ENCODE measurements at regions not wholly inside any gene's neighbourhood (a gene's known extent, or its start where the extent isn't known, plus 50 kb on each side); places are given as distances from the start of the nearest gene placed in this dataset.

GRCh38 chr10:128302808-128303207, 176.6 kb upstream of the MKI67 start:
- no peak for DNase-seq (ENCODE audit: low read depth)
- Histone ChIP-seq H3K27me3 (ENCODE audit: control insufficient read depth, insufficient read depth, low read length) (no peaks in the 10 kb centered on the region), H3K4me3 (ENCODE audit: low read depth, low read length) (no peak overlapping the region), H3K36me3 (ENCODE audit: control insufficient read depth, insufficient read depth, low read length) (no peaks in the 10 kb centered on the region)
- TF ChIP-seq, protein P1, sequence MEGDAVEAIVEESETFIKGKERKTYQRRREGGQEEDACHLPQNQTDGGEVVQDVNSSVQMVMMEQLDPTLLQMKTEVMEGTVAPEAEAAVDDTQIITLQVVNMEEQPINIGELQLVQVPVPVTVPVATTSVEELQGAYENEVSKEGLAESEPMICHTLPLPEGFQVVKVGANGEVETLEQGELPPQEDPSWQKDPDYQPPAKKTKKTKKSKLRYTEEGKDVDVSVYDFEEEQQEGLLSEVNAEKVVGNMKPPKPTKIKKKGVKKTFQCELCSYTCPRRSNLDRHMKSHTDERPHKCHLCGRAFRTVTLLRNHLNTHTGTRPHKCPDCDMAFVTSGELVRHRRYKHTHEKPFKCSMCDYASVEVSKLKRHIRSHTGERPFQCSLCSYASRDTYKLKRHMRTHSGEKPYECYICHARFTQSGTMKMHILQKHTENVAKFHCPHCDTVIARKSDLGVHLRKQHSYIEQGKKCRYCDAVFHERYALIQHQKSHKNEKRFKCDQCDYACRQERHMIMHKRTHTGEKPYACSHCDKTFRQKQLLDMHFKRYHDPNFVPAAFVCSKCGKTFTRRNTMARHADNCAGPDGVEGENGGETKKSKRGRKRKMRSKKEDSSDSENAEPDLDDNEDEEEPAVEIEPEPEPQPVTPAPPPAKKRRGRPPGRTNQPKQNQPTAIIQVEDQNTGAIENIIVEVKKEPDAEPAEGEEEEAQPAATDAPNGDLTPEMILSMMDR (IDR thresholded peaks at IDR 0.05; ENCODE audit: insufficient read depth, low read length, poor library complexity, severe bottlenecking), result no peak

DNA sequence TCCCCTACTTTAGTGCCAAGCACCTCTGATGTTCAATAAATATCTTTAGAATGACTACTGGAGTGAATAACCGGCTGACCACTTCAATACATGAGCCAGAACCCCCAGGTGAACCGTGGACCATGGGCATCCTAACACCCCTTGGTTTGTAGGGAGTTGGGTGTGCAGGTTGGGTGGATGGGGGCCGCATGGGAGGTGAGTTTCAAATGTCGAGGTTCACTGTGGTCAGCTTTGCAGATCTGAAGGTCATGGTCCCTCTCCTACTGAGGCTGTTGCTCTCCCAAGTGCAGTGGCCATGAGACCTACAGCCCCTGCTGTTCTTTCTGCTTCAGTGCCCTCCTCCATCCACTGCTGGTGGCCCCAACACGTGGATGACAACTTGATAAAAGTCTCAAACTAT, 178.0 kb upstream of the MKI67 start:
- TF ChIP-seq, protein P1 (IDR thresholded peaks at IDR 0.05; ENCODE audit: insufficient read depth, low read length, poor library complexity, severe bottlenecking), result no peak
- Histone ChIP-seq H3K27me3 (ENCODE audit: control insufficient read depth, insufficient read depth, low read length) (no peaks in the 10 kb centered on the region), H3K4me3 (ENCODE audit: low read depth, low read length) (no peak overlapping the region), H3K36me3 (ENCODE audit: control insufficient read depth, insufficient read depth, low read length) (no peaks in the 10 kb centered on the region)
- DNase-seq (ENCODE audit: low read depth), result no peak

DNA sequence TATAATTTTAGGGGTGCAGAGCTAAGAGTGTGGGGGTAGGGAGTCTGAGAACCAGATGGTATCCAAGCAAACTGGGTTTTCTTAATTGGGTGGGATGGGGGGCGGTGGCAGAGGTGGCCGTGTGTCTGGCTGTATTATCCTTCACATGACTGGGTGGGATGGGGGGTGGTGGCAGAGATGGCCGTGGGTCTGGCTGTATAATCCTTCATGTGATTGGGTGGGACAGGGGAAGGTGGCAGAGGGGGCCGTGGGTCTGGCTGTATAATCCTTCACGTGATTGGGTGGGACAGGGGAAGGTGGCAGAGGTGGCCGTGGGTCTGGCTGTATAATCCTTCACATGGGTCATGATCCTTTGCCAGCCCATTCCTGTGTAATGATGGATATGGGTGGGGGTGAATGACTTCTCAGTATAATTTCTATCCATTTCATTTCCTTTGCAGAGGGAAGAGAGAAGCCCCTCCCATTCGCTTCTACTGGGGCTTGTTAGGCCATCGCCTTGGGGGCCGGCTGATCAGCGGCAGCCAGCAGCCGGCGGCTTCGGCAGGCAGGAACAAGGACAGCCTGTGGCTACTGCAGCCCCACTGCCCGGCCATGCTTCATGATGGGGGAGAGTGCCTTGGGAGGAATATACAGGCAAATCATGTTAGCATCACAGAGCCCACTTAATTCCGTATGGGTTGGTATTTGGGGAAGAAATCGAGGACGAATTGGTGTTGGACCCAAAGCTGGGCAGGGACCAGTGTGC, 179.6 kb upstream of the MKI67 start:
- no peak overlapping the region for H3K4me3 ChIP-seq (ENCODE audit: low read depth, low read length)
- TF ChIP-seq, protein P1 (IDR thresholded peaks at IDR 0.05; ENCODE audit: insufficient read depth, low read length, poor library complexity, severe bottlenecking), result no peak
- no peaks in the 10 kb centered on the region for H3K36me3 ChIP-seq (ENCODE audit: control insufficient read depth, insufficient read depth, low read length)
- H3K27me3 ChIP-seq (ENCODE audit: control insufficient read depth, insufficient read depth, low read length), result no peaks in the 10 kb centered on the region
- no peak for DNase-seq (ENCODE audit: low read depth)

DNA sequence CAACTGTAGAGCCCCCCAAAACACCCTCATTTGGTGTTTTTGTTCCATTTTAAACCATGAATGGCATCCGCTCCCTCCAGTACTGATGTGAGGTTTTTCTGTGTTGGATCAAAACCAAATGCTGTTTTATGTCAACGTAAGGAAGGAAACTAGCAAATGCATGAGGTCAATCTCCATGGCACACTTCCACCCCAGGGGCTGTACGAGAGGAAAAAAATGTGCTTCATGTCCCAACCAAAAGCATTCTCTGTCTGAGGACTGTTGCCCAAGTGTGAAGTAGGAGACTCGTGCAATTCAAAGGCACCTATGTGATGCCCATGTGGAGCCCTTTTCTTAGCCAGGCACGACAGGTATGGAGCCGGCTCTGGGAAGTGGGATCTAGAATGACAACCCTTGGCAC, 180.3 kb upstream of the MKI67 start:
- TF ChIP-seq, protein P1 (IDR thresholded peaks at IDR 0.05; ENCODE audit: insufficient read depth, low read length, poor library complexity, severe bottlenecking), result no peak
- Histone ChIP-seq H3K36me3 (ENCODE audit: control insufficient read depth, insufficient read depth, low read length) (no peaks in the 10 kb centered on the region), H3K27me3 (ENCODE audit: control insufficient read depth, insufficient read depth, low read length) (no peaks in the 10 kb centered on the region), H3K4me3 (ENCODE audit: low read depth, low read length) (no peak overlapping the region)
- no peak for DNase-seq (ENCODE audit: low read depth)

DNA sequence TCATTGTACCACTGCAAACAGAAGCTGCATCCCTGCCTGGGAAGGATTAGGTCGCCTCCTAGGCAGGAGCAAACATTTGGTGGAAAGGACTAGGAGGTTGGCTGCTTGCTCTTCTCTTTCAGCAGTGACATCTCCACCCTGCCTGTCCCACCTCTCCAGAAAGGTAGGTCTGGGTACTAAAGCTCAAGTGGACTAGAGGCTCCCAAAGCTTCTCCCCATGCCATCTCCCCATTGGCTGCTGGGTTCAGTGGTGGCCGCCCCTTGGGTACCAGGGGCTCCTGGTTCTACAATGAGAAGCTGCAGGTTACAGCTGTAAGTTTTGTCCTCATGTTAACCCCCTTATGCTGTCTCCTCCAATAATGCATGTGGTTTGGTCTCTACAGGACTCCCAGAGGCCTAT, 180.7 kb upstream of the MKI67 start:
- TF ChIP-seq, protein P1 (IDR thresholded peaks at IDR 0.05; ENCODE audit: insufficient read depth, low read length, poor library complexity, severe bottlenecking), result no peak

GRCh38 chr10:128307820-128308219, 181.6 kb upstream of the MKI67 start:
- DNase-seq (ENCODE audit: low read depth), result no peak
- H3K36me3 ChIP-seq (ENCODE audit: control insufficient read depth, insufficient read depth, low read length), result no peaks in the 10 kb centered on the region
- H3K4me3 ChIP-seq (ENCODE audit: low read depth, low read length), result no peak overlapping the region
- TF ChIP-seq, protein P1 (IDR thresholded peaks at IDR 0.05; ENCODE audit: insufficient read depth, low read length, poor library complexity, severe bottlenecking), result no peak
- no peaks in the 10 kb centered on the region for H3K27me3 ChIP-seq (ENCODE audit: control insufficient read depth, insufficient read depth, low read length)

More for the DNA sequence above, 180.7 kb upstream of the MKI67 start:
- H3K36me3 ChIP-seq (ENCODE audit: control insufficient read depth, insufficient read depth, low read length), result no peaks in the 10 kb centered on the region
- H3K27me3 ChIP-seq (ENCODE audit: control insufficient read depth, insufficient read depth, low read length), result no peaks in the 10 kb centered on the region
- no peak for DNase-seq (ENCODE audit: low read depth)
- no peak overlapping the region for H3K4me3 ChIP-seq (ENCODE audit: low read depth, low read length)

Data from kidney epithelial cell (primary cell).